GM12878 (cell line): ENCODE measurements at regions not wholly inside any gene's neighbourhood (a gene's known extent, or its start where the extent isn't known, plus 50 kb on each side); places are given as distances from the start of the nearest gene placed in this dataset.

Experiments used
- ATAC-seq: fragments of 200-7000 bp; cut with Tn5 transposase; 3 replicates; pipeline ENCODE4 v1.9.1; 2020; ENCODE audit warnings: mild to moderate bottlenecking, moderate library complexity
- BruUV-seq: library from RNA; stranded (reverse); fragments of 400-500 nt; replicated peaks from 2 replicates; lab custom pipeline; 2021; lab: Mats Ljungman, UMichigan
- CTCF ChIA-PET: fragments of 300-600 bp; sonication (Branson Sonifier 250); formaldehyde crosslinking; extraction: SDS; loops from one replicate; lab custom pipeline; 2021; ENCODE audit warnings: inconsistent platforms; lab: Yijun Ruan, JAX
- POLR2A ChIA-PET: fragments of 350-600 bp; formaldehyde crosslinking; extraction: SDS; loops from one replicate; lab custom pipeline; 2021; ENCODE audit warnings: inconsistent platforms; lab: Charles Lee
- RAD21 ChIA-PET: fragments of 300-600 bp; sonication (Branson Sonifier 250); formaldehyde crosslinking; loops from one replicate; lab custom pipeline; 2023; ENCODE audit warnings: antibody characterized with exemption; ENCODE audit not compliant: unreplicated experiment; lab: Charles Lee
- SMC1A ChIA-PET: fragments of 300-600 bp; sonication (Branson Sonifier 250); formaldehyde crosslinking; loops from one replicate; lab custom pipeline; 2023; ENCODE audit not compliant: unreplicated experiment, uncharacterized antibody; lab: Charles Lee
- DNase-seq: peaks from one replicate; pipeline ENCODE4 v3.0.0-alpha.2; 2011; ENCODE audit warnings: low read depth, low spot score
- FAIRE-seq: peaks from 3 replicates; lab custom pipeline; 2011; peaks lifted over from hg19 to GRCh38; lab: Jason Lieb, UNC
- H2AFZ ChIP-seq: 2 replicates; pipeline ENCODE4 v1.6.0; 2011; ENCODE audit warnings: low read depth, low read length, control low read depth; ENCODE audit not compliant: control insufficient read depth
- H3K27ac ChIP-seq: 2 replicates; pipeline ENCODE4 v1.5.1; 2011; ENCODE audit warnings: control low read depth; ENCODE audit not compliant: control insufficient read depth, insufficient read depth
- H3K27me3 ChIP-seq, 2 experiments: replicated peaks in 1 of 2; 2 replicates each; pipeline versions ENCODE4 v1.6.0 to v1.6.1; 2011; ENCODE audit warnings: low read length in 1 of 2; ENCODE audit not compliant: control insufficient read depth in 2 of 2, insufficient read depth in 2 of 2
- H3K36me3 ChIP-seq, 2 experiments: 2 replicates each; pipeline ENCODE4 v1.5.1; 2011; ENCODE audit warnings: low read length in 1 of 2; ENCODE audit not compliant: control insufficient read depth in 2 of 2, insufficient read depth in 2 of 2
- H3K4me1 ChIP-seq: 2 replicates; pipeline ENCODE4 v1.6.1; 2011; ENCODE audit warnings: mild to moderate bottlenecking, low read length, moderate library complexity, mixed read lengths; ENCODE audit not compliant: control insufficient read depth, insufficient read depth
- H3K4me2 ChIP-seq: 2 replicates; pipeline ENCODE4 v1.6.0; 2011; ENCODE audit warnings: control low read depth; ENCODE audit not compliant: control insufficient read depth, insufficient read depth
- H3K4me3 ChIP-seq: fragments of 200-600 bp; sonication (generic); 2 replicates; pipeline ENCODE4 v1.5.1; 2016
- H3K79me2 ChIP-seq: 2 replicates; pipeline ENCODE4 v1.6.0; 2011; ENCODE audit warnings: low read length; ENCODE audit not compliant: control insufficient read depth, insufficient read depth
- H3K9ac ChIP-seq: 2 replicates; pipeline ENCODE4 v1.8.0; 2011; ENCODE audit warnings: low read length, control low read depth, mixed read lengths; ENCODE audit not compliant: control insufficient read depth, insufficient read depth
- H3K9me3 ChIP-seq: replicated peaks from 3 replicates; pipeline ENCODE4 v1.5.1; 2011; ENCODE audit warnings: mild to moderate bottlenecking, low read length; ENCODE audit not compliant: control insufficient read depth, insufficient read depth
- H4K20me1 ChIP-seq: 2 replicates; pipeline ENCODE4 v1.6.0; 2011; ENCODE audit not compliant: control insufficient read depth, insufficient read depth
- ASH2L ChIP-seq: fragments of 300-600, 200-600 bp; sonication (generic); IDR thresholded peaks from 2 replicates; pipeline ENCODE4 v1.6.1; 2017; ENCODE audit warnings: low read depth, mild to moderate bottlenecking, borderline replicate concordance
- BHLHE40 ChIP-seq, 2 experiments: fragments of 450-650 bp in 1 of 2; IDR thresholded peaks; 2 replicates each; pipeline ENCODE4 v1.6.1; 2011 to 2017; ENCODE audit warnings: low read depth in 2 of 2, borderline replicate concordance in 1 of 2, improper control_type of control experiment in 1 of 2, low read length in 1 of 2, mild to moderate bottlenecking in 1 of 2
- CREB1 ChIP-seq: IDR thresholded peaks from 2 replicates; pipeline ENCODE4 v1.6.1; 2012; ENCODE audit warnings: low read depth, mild to moderate bottlenecking, inconsistent platforms
- EP300 ChIP-seq, 2 experiments: fragments of 150-350 bp in 1 of 2; IDR thresholded peaks; 2 replicates each; pipeline ENCODE4 v1.6.1; 2011 to 2012; ENCODE audit warnings: low read depth in 2 of 2, low read length in 2 of 2, borderline replicate concordance in 1 of 2, improper control_type of control experiment in 1 of 2, inconsistent platforms in 1 of 2; ENCODE audit not compliant: control insufficient read depth in 1 of 2
- HDAC2 ChIP-seq: fragments of 200-600 bp; sonication (generic); IDR thresholded peaks from 2 replicates; pipeline ENCODE4 v1.6.1; 2017
- IKZF2 ChIP-seq, 2 experiments: fragments of 450-650 bp; IDR thresholded peaks; 2 replicates each; pipeline ENCODE4 v1.6.1; 2017; ENCODE audit warnings: mild to moderate bottlenecking in 2 of 2, moderate library complexity in 2 of 2
- NR2F1 ChIP-seq: fragments of 450-650 bp; conservative IDR thresholded peaks from 2 replicates; pipeline ENCODE4 v1.6.1; 2017; ENCODE audit warnings: mild to moderate bottlenecking
- PAX5 ChIP-seq: IDR thresholded peaks from 2 replicates; pipeline ENCODE4 v1.6.1; 2011; ENCODE audit warnings: low read depth, low read length, borderline replicate concordance
- POLR2A ChIP-seq: IDR thresholded peaks from 2 replicates; pipeline ENCODE4 v1.6.1; 2011; ENCODE audit warnings: low read depth, mild to moderate bottlenecking, low read length
- RB1 ChIP-seq: fragments of 450-650 bp; formaldehyde crosslinking; IDR thresholded peaks from 2 replicates; pipeline ENCODE4 v1.6.1; 2017; ENCODE audit warnings: mild to moderate bottlenecking, borderline replicate concordance
- SKIL ChIP-seq: fragments of 450-650 bp; IDR thresholded peaks from 2 replicates; pipeline ENCODE4 v1.6.1; 2017; ENCODE audit warnings: mild to moderate bottlenecking, low read depth, inconsistent platforms; ENCODE audit not compliant: poor library complexity, severe bottlenecking
- SMAD1 ChIP-seq: fragments of 450-650 bp; IDR thresholded peaks from 2 replicates; pipeline ENCODE4 v1.6.1; 2018; ENCODE audit warnings: mild to moderate bottlenecking, low read depth; ENCODE audit not compliant: partially characterized antibody
- SMAD5 ChIP-seq: IDR thresholded peaks from 2 replicates; pipeline ENCODE4 v1.6.1; 2016; ENCODE audit warnings: antibody characterized with exemption, low read depth
- SREBF1 ChIP-seq: IDR thresholded peaks from 2 replicates; pipeline ENCODE4 v1.6.1; 2012; ENCODE audit warnings: mild to moderate bottlenecking, low read length
- STAT3 ChIP-seq: IDR thresholded peaks from 2 replicates; pipeline ENCODE4 v1.6.1; 2011; ENCODE audit warnings: low read depth, low read length, improper control_type of control experiment
- YY1 ChIP-seq: IDR thresholded peaks from 2 replicates; pipeline ENCODE4 v1.6.1; 2011; ENCODE audit warnings: low read depth, mild to moderate bottlenecking, low read length
- ZNF24 ChIP-seq: fragments of 450-650 bp; IDR thresholded peaks from 2 replicates; pipeline ENCODE4 v1.6.1; 2017; ENCODE audit warnings: antibody characterized with exemption, mild to moderate bottlenecking
- WGBS: methylation state at CpG from one replicate; pipeline ENCODE4 v1.1.6; 2016; ENCODE audit warnings: low lambda C conversion rate; ENCODE audit not compliant: insufficient replicate concordance, insufficient coverage; ENCODE audit errors: missing lambda C conversion rate; 5-methylcytosine and 5-hydroxymethylcytosine counted together
- in situ Hi-C: fragments of 300-500 bp; cut with MboI; formaldehyde crosslinking; loops from 9 replicates; pipeline ENCODE4 v1.14.3; 2018; ENCODE audit warnings: mixed read lengths
- intact Hi-C: fragments of 100-400 bp; cut with micrococcal nuclease; formaldehyde crosslinking; loops from one replicate; pipeline ENCODE4 v1.14.2; 2022; ENCODE audit not compliant: unreplicated experiment

GRCh38 chr11:129283141-129283540 is 91.0 kb upstream of the ARHGAP32 start:
- no TSS peak for BruUV-seq
- H3K27me3 ChIP-seq = peaks cover 0 to 4% of the 10 kb centered on the region in 2 experiments; a peak in 1 of 4 replicates
- SMC1A ChIA-PET = no interaction called here
- H3K36me3 ChIP-seq = no peaks in the 10 kb centered on the region
- FAIRE-seq (no peak), DNase-seq (no peak), ATAC-seq (no peak)
- H3K9ac ChIP-seq = no peak overlapping the region
- in situ Hi-C loops (no loop called here), intact Hi-C loops (no loop called here)
- no peaks in the 10 kb centered on the region for H3K4me1 ChIP-seq
- H3K79me2 ChIP-seq = no peaks in the 10 kb centered on the region
- POLR2A ChIA-PET = no interaction called here
- RAD21 ChIA-PET = no interaction called here
- no peak overlapping the region for H3K4me3 ChIP-seq
- no peaks in the 10 kb centered on the region for H3K9me3 ChIP-seq
- TF ChIP-seq CREB1 = no peak
- TF ChIP-seq NR2F1 = no peak
- no peak for TF ChIP-seq YY1
- TF ChIP-seq SMAD5 = no peak
- no peak for TF ChIP-seq SMAD1
- TF ChIP-seq ASH2L = no peak
- no peak for TF ChIP-seq PAX5
- no peak for TF ChIP-seq POLR2A
- H3K4me2 ChIP-seq = no peak overlapping the region
- CTCF ChIA-PET = no interaction called here
- H3K27ac ChIP-seq = no peak overlapping the region
- 7% methylated on average over 1 of the region's 1 CpG for WGBS
- H4K20me1 ChIP-seq = no peaks in the 10 kb centered on the region
- no peak overlapping the region for H2AFZ ChIP-seq

GRCh38 chr11:129282634-129283033 is 90.5 kb upstream of the ARHGAP32 start:
- 0% methylated on average over 2 of the region's 2 CpGs for WGBS
- intact Hi-C loops (no loop called here), in situ Hi-C loops (no loop called here)
- POLR2A ChIA-PET = no interaction called here
- CTCF ChIA-PET = interaction anchor here (1.0 kb wide), 1 partner anchor 51 kb away, joined by 3 read pairs; no protein-coding TSS in a partner anchor
- SMC1A ChIA-PET = no interaction called here
- peaks cover 0 to 4% of the 10 kb centered on the region in 2 experiments; a peak in 1 of 4 replicates for H3K27me3 ChIP-seq
- no peak for FAIRE-seq
- H3K79me2 ChIP-seq = no peaks in the 10 kb centered on the region
- ATAC-seq = no peak
- no peak overlapping the region for H3K27ac ChIP-seq
- H4K20me1 ChIP-seq = no peaks in the 10 kb centered on the region
- no peak overlapping the region for H3K4me3 ChIP-seq
- DNase-seq = no peak
- H2AFZ ChIP-seq = no peak overlapping the region
- H3K36me3 ChIP-seq = no peaks in the 10 kb centered on the region
- BruUV-seq = no TSS peak
- H3K9ac ChIP-seq = no peak overlapping the region
- no peak overlapping the region for H3K4me2 ChIP-seq
- RAD21 ChIA-PET = no interaction called here
- no peaks in the 10 kb centered on the region for H3K4me1 ChIP-seq
- no peaks in the 10 kb centered on the region for H3K9me3 ChIP-seq
- TF ChIP-seq STAT3 = no peak
- TF ChIP-seq PAX5 = no peak
- TF ChIP-seq BHLHE40 (IDR thresholded peaks at IDR 0.05; ENCODE audit: borderline replicate concordance in 1 of 2, low read depth in 2 of 2, low read length in 1 of 2) = no peak
- TF ChIP-seq RB1 = no peak
- no peak for TF ChIP-seq ZNF24
- no peak for TF ChIP-seq EP300 (IDR thresholded peaks at IDR 0.05; ENCODE audit: borderline replicate concordance in 1 of 2, control insufficient read depth in 1 of 2, low read depth in 2 of 2, low read length in 2 of 2)
- no peak for TF ChIP-seq IKZF2 (IDR thresholded peaks at IDR 0.05)
- no peak for TF ChIP-seq SKIL
- no peak for TF ChIP-seq SREBF1
- no peak for TF ChIP-seq HDAC2
